GM15510 (cell line): ENCODE measurements at regions not wholly inside any gene's neighbourhood (a gene's known extent, or its start where the extent isn't known, plus 50 kb on each side); places are given as distances from the start of the nearest gene placed in this dataset.

Experiments used
- POLR2A ChIP-seq: IDR thresholded peaks from 3 replicates; pipeline ENCODE4 v1.6.1; 2011; ENCODE audit warnings: borderline replicate concordance; ENCODE audit not compliant: insufficient read length; ENCODE audit errors: extremely low read depth

DNA sequence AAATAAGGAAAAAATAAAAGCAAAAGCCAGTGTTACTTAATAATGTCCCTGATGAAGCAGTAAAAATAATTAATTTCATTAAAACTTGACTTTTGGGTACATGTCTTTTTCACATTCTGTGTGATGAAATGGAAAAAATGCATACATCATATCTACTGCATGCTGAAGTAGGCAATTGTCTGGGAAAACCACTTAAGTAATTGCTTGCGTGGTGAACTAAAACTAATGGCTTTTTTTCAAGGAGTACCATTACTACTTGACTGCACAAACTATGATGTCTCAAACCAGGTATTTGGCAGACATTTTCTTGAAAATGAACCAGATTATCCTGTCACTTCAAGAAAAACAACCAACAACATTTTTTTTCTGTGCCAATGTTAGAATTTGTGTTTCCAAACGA lies 91.3 kb upstream of the AKIRIN2 start:
- TF ChIP-seq POLR2A, result no peak

DNA sequence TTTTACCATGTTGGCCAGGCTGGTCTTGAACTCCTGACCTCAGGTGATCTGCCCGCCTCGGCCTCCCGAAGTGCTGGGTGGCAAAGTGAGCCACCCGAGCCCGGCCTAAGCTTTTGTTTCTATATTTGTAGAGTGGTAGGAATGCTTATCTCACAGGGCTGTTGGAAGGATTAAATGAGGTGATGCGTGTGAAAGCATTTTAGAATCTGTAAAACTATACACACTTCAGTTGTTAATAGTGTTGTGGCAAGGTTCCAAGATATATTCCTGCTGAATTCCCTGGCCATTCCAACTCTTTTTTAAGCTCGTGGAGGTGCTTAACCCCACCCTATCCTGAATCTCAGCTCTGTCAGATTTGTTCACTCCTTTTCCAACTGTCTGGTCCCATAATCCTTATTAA lies 89.9 kb upstream of the AKIRIN2 start:
- no peak for TF ChIP-seq POLR2A

GRCh38 chr6:87791485-87791884 lies 89.5 kb upstream of the AKIRIN2 start:
- TF ChIP-seq POLR2A, result no peak

DNA sequence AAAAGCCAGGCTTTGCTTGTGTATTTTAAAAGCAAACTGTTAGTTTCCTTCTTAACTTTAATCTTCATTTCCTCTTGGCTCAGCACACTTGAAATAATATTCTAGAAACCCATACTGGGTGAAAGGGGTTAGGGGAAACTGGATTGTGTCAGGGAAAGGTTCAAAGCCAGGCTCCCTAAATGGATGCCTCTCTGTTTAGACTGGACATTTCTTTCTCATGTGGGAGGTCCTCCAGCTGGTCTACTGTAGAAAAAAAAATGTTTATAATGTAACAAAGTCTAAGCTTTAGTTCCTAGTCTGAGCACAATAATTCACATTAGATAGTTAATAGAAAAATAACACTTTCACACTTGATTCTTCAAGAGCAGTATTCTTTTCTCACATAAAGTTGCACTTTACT lies 89.0 kb upstream of the AKIRIN2 start:
- TF ChIP-seq POLR2A, result no peak

DNA sequence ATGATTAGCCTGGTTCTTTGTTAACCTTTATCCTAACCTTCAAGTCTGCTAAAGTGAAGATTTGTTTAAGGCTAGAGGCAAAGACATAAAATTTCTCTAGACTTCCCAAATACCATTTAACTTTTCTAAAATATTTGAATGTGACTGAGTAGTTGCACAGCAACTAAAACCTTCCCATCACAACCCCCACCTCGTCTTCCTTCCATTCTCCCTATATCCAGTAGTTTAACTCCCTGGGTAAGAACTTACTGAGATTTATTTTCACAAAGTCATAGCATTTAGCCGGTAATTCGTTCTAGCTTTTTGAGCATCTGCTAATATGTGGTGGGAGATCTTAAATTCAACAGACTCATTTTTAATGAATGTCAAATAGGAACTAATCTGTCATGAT lies 87.9 kb upstream of the AKIRIN2 start:
- TF ChIP-seq POLR2A, result no peak

DNA sequence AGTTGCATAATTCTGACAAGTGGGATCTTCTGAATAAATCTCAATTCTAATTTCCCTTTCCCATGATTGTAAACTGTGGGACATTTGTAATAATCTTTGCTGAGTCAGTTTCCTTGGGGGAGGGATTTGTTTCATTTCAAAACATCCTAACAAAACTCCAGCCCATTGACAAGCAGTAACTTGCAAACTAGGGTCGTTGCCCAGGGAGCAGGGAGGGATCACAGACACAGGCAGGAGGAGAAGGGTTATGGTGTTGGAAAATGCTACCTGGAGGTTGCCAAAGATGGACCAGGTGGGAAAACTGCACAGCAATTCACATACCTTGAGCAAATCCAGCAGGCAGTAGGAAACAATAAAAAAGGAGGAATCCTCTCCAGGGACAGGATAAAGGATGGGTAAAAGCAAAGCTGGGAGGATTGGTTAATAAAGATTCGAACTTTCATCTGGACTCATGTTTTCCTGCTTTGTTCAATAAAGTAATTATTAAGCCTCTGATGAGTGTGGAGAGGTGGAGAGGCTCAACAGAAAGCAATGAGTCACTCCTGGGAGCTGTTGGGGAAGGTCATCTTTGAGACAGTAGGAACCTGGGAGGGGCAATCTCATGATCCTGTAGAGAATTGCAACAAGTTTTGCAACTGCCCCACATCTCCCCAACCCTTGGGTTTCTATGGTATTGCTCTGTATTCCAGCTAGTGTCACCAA lies 87.3 kb upstream of the AKIRIN2 start:
- no peak for TF ChIP-seq POLR2A

DNA sequence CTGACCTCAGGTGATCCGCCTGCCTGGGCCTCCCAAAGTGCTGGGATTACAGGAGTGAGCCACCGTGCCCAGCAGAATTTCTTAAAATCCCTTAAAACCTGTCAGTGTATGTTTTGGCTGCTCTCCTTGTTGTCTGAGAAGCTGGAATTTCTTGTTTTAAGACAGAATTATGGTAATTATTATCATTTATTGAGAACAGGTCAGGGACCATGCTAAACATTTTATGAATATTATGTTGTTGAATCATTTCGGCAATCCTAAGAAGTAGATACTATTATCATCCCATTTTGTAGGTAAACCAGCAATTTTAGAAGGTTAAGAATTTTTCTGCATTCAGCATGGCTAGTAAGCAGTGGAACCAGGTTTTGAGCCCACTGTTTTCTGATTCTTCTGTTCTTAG lies 86.1 kb upstream of the AKIRIN2 start:
- no peak for TF ChIP-seq POLR2A

DNA sequence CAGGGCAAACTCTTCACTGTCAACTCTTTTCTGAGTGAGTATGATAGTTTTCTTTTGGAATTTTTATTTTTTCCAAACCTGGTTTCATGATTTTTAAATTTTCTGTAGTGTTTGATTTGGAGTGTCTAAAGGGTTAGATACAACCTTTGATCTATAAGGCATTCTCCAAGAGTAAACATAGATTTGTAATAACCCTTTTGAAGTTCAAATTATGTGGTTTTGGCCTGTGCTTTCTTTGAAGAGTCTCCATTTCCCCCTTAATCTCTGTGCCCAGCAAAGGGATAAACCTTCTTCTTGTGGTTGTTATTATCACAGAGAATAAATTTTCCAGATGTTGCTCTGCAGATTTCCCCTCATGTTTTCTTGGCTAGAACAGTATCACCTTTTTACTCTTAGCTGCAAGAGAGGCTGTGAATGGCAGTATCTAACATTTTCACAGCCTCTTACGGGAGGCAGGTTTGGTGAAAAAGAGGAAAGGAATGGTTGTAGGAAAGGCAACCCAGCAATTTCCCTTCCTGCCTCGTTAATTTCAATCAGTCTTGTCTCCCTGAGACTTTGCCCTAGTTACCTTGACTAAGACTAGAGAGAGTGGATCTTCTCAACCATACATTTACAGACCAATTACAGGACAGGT lies 83.3 kb upstream of the AKIRIN2 start:
- no peak for TF ChIP-seq POLR2A

DNA sequence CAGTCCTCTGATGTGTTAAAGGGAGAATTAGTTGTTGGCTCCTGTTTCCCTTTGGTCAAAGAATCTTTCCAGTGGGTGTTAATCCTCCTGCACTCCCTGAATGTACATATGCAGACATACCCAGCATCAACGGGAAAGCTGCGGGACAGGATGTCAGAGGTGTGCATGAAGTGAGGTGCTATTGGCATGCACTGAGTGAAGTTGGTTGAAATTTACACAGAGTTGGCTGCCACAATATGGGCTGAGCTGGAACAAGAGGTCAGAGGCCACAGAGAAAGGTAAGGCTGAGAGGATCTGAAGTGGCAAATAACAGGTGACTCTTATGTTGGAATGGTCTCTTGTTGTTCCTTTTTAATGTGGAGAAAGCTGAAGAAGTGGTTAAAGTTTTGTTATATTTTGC lies 82.7 kb upstream of the AKIRIN2 start:
- no peak for TF ChIP-seq POLR2A

DNA sequence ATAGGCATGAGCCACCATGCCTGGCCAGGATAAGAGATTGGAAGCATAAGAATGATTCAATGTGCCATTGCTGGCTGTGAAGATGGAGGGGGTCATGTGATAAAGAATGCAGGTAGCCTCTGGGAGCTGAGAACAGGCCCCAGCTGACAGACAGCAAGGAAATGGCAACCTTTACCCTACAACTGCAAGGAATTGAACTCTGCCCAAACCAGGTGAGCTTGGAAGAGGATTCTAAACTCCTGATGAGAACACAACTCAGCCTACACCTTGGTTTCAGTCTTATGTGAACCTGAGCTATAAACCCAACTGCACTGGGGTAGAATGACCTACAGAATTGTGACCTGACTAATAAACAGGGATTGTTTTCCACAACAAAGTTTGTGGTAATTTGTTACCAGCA lies 82.0 kb upstream of the AKIRIN2 start:
- no peak for TF ChIP-seq POLR2A

- TF ChIP-seq POLR2A, result no peak
Measured at GRCh38 chr6:87779542-87779941, 77.5 kb upstream of the AKIRIN2 start.

DNA sequence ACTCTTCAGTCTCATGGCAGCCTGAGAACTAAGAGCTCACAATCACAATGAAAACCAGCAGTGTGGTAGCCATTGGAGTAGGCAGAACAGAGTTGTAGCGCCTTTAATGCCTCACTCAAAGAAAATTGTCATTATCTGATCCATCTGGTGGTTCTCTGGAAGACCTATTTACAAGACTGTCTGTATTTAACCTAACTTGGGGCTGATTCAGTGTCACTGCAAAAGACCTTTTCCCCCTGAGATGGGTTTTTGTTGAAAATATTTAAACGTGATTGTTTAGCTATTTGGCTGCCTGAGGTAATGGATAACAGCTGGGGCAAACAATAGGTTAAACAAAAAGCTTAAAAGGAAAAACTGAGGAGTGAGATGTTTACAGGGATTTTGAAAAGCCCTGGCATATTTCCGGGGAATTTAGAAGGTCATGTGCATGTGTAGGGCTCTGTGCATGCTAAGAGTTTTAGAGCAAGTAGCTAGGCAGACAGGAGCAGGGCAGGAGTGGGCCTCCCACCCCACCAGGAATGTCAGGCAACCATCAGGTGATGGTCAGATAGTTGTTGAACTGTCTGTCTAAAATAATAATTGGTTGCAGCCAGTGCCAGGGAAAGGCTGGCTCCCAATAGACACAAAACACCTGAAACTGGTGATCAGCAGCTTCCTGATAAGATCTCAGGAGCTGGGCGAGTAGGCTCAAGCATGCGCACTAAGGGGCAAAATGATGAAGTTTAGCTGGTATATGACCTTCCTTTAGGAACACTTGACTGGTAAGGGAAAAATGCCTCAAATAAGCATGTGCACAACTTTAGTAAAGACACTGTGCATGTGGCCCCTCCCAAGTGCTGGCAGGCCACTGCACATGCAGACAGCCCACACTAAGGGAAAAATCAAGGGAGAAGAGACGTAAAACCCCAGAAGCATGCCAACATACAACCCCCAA lies 70.8 kb upstream of the AKIRIN2 start:
- TF ChIP-seq POLR2A, result no peak

GRCh38 chr6:87767478-87767877 lies 65.4 kb upstream of the AKIRIN2 start:
- no peak for TF ChIP-seq POLR2A

- TF ChIP-seq POLR2A, result no peak
Measured at GRCh38 chr6:87766211-87766610, 64.2 kb upstream of the AKIRIN2 start.

DNA sequence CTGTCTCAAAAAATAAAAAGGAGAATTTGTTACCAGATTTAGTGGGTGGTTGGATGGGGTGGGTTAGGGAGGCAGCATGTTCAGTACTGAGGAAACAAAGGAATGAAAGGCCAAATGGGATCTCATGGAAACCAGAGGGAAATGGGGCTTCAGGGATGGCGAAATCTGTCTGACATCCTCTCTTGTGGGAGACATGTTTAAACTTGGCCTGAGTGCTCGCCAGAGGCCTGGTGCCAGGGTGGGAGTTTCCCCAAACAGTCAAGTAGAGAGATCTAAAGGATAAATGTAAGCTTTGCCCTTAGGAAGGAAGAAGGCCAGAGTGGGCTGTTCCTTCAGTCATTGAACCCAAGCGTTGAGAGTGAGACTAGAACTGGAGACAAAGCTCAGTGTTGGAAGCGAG lies 61.9 kb upstream of the AKIRIN2 start:
- no peak for TF ChIP-seq POLR2A
